ENCODE measurements at regions not wholly inside any gene's neighbourhood (a gene's known extent, or its start where the extent isn't known, plus 50 kb on each side); places are given as distances from the start of the nearest gene placed in this dataset.

DNA sequence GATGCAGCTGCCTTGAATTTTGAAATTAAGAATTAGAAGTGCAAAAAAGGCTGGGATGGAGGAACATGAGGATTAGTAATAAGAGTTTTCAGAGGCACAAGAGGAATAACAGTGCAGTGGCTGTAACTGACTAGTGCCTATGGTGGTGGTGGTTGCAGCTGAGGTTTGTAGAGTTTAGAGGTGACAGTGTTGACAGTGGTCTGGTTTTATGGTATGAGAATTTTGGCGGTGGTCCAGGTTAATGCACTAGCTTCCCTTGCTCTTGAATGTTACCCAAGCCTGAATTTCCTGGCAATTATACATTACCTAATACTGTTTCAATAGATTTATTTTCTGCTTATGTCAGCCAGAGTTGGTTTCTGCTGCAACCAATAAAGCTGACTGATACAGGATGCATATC, 112.8 kb upstream of the C11orf87 start:
- TF ChIP-seq POLR2A (IDR thresholded peaks at IDR 0.05; ENCODE audit: low read depth, low read length) = no peak
- TF ChIP-seq POLR2AphosphoS5 (IDR thresholded peaks at IDR 0.05; ENCODE audit: low read depth, low read length) = no peak
- no peak for TF ChIP-seq TAF1 (IDR thresholded peaks at IDR 0.05; ENCODE audit: borderline replicate concordance, low read depth, low read length)

Data from GM12892 (cell line).